HG03521 (cell line): ENCODE measurements at regions not wholly inside any gene's neighbourhood (a gene's known extent, or its start where the extent isn't known, plus 50 kb on each side); places are given as distances from the start of the nearest gene placed in this dataset.
"Not testable (repeated sequence)": the region's sequence is repeated elsewhere in the genome, so short reads cannot be mapped to it uniquely, and the experiment has no call there.

Source experiments
- ATAC-seq: cut with Tn5 transposase; IDR thresholded peaks from one replicate; pipeline ENCODE4 v1.9.1; 2021; ENCODE audit warnings: mild to moderate bottlenecking, moderate library complexity; ENCODE audit not compliant: unreplicated experiment

DNA sequence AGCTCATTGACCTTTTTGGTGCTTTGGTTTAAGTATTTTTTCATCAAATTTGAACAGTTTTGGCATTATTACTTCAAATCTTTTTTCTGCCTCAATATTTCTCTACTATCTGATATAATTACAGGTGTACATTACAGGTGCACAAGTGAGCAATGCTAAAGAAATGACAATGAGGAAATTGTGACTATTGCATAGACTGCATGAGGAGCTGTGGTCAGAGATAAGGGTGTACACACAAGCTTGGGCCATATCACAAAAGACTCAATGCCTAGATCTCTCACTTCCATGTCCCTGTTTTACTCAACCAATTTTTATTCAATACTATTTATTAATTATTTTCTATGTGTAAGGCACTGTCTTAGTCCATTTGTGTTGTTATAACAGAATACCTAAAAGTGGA lies 251.0 kb upstream of the UBASH3B start:
- ATAC-seq, result no peak

DNA sequence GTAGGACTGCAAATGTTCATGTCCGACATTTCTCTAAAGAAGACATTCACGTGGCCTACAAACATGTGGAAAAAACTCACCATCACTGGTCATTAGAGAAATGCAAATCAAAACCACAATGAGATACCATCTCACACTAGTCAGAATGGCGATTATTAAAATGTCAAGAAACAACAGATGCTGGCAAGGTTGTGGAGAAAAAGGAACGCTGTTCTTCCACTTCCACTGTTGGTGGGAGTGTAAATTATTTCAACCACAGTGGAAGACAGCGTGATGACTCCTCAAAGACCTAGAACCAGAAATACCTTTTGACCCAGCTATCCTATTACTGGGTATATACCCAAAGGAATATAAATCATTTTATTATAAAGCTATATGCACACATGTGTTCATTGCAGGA lies 253.9 kb upstream of the UBASH3B start:
- ATAC-seq, result not testable (repeated sequence)

DNA sequence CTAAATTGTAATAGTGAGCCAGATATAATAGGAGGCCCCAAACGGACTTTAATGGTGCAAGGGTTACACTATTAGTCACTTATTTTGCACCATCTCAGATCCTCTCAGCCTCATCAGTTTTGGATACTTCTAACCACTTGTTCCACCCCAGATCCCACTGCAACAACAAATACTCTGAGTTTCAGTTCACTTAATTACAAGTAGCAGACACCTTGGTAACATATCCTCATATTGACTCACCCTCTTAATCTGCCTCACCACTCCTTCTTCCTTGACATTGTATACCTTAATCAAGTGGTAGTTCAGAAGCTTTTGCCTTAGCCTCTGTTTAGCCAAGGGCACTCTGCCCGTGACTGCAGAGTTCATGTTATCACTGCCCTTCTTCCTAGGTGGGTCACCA lies 256.1 kb upstream of the UBASH3B start:
- peak; percentile 65 for ATAC-seq

DNA sequence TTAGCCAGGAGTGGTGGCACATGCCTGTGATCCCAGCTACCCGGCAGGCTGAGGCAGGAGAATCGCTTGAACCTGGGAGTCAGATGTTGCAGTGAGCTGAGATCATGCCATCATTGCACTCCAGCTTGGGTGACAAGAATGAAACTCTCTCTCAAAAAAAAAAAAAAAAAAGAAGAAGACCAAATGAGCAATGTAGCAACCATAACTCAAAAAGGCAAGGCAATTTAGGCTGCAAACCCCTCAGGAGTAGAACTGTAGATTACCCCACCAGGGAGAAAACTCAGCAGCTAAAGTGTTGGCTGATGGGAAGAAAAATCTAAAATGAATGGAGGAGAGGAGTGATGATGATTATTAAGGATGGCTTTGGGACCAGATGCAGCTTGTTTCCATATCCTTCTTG lies 256.7 kb upstream of the UBASH3B start:
- no peak for ATAC-seq

DNA sequence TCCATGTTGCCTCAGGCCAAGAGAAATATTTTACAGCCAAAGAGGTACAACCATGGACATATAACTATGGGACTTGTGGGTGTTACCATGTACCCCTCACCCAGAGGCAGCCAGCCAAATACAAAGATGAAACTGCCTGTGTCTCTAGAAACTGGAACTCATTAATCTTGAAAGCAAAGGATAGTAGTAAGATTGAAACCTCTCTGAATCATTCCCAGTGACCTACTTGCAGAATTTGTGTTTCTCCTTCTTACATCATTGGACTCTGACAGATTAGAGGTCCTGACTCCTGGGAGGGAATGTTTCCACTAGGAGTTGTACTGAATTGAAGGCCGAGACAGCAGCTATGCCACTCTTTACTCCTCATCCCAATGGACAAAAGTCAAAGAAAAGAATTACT lies 257.4 kb upstream of the UBASH3B start:
- peak; percentile 68 for ATAC-seq

DNA sequence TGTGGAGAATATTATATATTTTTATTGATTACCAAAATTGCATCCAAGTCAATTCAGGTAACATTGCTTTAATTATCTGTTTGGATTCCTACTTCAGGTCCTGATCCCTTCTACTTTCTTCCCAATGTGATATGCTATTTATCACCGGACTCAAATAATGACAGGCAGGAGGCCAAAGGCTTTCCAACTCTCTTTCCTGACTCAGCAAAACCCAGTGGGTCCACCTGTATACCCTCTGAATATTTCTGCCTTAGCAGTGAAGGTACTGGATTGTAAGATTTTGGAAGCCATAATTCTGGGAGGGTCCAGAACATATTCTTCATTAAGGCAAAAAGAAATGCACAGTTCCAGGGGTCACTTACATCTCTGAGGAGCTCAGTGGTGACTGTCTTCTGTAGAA lies 260.2 kb upstream of the UBASH3B start:
- ATAC-seq, result no peak

DNA sequence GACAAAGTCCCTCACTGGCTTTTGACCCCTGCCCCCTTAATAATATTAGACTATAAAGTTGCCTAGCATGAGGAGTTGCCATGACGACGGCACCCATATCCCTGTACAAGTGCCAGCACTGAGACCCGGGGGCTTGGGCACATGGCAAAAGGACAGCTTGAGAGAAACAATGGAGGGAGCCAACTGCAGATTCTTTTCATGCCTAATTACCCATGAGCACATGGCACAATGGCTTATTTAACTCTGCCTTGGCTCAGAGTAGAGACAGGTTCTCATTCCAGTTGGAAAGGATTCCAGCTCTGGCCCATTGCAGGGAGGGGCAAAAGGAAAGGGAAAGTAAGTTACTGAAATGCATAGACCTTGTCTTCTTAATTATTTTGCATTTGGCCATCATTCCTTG lies 261.2 kb upstream of the UBASH3B start:
- ATAC-seq, result no peak

DNA sequence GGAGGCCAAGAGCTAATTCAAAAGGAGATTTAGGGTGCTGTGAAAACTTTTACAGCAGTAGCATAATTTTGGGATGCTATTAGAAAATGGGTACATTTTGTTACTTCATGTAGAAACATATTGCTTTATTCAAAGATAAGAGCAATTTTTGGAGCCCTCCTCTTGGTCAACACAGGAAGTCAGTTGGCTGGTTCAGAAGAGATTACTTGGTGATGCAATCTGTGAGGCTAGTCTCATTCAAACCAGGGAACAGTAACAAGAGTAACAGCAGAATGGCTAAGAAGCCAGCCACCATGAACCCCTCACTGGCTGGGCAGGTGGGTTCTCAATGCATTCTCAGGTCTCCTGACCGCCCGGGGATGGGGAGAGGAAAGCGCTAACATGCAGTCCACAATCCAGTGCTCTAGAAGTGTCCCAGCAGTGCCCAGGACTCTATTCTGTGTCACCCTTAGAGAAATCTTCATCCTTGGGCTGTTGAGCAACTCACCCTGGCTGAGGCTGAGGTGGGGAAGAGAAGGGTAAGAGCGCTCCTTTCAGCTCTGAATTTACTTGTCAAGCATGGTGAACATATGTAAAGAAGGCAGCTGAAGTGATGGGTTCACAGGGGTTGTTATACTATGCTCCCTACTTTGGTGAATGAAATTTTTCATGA lies 262.2 kb upstream of the UBASH3B start:
- ATAC-seq, result no peak

DNA sequence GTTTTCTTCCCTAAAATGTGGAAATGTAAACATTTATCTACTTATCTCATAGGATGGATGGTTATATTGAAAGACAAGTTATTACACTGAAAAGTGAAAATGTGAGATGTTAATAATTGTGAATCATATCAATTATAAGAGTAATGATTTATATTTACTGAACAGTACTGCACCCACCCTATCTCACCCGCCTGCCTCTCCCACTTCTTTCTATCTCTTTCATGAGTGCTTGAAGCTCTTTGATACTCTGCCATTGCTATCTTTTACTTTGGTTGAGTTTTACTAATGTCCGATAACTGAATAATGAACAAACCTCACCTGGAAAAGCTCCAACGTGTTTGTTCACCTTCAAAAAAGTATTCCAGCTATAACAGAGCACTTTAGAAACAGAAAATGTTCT lies 263.0 kb upstream of the UBASH3B start:
- no peak for ATAC-seq

DNA sequence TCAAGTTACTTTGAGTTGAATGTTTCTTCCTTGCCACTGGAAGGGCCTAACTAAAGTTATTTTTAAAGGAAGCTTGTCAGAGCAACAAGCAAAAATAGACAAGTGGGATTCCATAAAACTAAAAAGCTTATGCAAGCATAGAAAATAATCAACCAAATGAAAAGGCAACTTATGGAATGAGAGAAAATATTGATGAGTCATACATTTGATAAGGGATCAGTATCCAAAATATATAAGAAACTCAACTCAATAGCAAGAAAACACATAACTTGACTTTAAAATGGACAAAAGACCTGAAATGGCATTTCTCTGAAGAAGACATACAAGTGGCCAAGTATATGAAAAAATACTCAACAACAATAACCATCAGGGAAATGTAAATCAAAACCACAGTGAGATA lies 264.5 kb upstream of the UBASH3B start:
- no peak for ATAC-seq

DNA sequence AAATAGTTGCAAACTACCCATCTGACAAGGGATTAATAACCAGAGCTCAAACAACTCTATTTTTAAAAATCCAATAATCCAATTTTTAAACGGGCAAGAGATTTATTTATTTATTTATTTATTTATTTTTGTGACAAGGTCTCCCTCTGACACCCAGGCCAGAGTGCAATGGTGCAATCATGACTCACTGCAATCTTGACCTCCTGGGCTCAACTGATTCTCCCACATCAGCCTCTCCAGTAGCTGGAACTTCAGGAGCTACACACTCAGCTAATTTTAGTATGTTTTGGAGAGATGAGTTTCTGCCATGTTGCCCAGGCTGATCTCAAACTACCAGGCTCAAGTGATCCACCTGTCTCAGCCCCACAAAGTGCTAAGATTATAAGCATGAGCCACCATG lies 267.2 kb upstream of the BLID start:
- ATAC-seq, result no peak

DNA sequence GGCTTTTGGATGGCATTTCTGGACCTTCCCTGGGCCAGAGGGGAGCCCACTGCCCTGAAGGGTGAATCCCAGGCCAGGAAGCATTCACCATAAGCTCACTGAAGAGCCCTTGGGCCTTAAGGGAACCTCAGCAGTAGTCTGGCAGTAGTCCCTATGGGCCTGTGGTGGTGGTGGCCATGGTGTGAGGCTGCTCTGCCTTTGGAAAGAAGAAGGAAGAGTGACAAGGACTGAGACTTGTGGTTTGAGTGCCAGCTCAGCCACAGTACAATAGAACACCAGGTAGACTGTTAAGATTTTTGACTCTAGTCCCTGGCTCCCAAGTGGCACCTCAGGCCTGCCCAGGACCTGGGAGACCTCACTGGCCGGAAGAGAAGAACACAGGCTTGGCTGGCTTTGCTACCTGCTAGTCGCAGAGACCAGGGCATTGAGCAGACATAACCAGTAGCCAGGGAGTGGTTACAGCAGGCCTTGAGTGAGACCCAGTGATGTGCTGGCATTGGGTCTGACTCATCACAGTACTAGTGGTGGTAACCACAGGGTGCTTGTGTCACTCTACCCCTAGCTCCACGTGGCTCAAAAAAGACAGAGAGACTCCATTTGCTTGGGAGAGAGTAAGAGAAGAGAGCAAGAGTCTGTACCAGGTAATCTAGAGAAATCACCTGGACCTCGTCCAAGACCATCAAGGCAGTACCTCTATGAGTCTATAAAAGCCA lies 259.8 kb upstream of the BLID start:
- ATAC-seq, result no peak

DNA sequence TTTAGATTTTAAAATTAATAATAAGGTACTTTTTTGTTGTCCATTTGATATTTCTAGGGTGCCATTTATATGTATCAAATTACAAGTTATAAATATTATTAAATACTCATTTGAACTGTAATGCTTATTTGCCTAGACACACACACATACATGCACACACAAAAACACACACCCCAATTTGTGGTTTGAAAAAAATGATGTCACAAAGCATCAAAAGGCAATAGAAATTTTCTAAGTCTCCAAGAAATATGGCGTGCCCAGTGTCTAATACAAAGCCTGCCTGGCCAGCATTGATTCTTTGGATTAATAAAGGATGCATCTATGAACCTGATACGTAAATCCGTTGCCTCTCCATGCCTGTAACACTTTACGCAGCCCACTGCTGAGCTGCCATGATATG lies 252.8 kb upstream of the BLID start:
- no peak for ATAC-seq

DNA sequence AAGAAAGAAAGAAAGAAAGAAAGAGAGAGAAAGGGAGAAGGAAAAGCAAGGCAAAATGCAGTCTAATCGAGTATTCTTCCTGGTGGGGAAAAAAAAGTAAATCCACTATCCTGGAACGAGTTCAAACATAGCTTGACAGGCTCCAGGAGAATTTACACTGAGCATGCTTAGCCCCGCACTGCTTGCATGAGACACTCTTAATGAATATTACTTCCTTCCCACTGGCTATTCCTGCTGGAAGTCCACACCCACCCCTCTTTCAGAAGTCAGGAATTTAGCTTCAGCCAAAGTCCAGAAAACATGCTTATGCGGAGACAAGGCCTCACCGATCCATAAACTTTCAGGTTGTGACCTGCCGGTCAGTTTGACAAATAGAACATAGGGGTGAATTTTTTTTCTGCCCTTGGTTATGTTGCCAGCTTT lies 251.8 kb upstream of the BLID start:
- no peak for ATAC-seq

DNA sequence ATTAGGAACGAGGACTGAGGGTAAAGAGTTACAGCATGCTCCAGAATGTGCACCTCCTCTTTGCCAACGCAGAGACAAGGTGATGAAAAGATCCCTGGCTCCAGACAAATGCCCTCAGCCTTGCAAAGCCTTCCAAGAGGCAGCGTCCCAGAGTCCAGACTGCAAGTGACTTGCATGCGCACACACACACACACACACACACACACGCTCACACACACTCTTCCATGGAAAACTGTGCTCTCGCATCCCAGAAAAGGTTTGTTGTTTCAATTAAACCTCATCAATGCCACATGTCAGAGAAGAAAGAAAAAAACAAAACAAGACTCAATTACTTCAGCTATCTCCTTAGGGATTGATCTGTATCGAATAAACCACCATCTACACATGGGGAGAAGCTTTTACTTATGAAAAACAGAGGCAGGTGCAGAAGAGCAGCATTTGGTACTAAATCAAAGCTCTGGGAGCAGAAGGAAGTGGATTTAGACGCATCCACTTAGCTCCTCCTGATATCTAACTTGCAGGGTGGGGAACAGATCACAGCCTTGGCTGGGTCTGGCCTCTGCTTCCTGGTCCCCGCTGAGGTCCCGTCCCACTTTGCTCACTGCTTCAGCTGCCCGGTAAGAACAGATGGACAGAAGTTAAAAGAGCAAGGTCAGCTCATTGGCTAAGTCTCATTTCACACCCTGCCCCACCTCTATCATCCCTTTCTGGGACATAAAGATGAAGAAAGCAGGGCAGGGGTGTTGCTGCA lies 249.8 kb upstream of the BLID start:
- no peak for ATAC-seq

DNA sequence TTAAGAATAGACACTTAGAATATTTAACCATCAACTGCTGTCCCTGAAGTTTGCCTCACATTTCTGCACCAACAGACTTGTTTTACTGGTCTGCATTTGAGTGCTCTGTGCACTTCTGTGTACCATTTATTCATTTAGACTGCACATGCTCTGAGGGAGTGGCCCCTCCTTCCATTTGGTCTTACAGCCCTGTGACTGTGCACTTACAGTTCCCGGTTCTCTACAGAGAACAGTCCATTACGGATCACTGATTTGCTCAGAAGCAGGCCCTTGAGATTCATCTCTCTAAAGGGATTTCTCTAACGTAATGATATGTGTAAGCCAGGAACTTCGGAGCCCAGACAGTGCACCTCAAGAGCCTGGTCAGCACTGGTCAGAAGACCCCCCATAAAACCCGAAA lies 247.3 kb upstream of the BLID start:
- no peak for ATAC-seq

DNA sequence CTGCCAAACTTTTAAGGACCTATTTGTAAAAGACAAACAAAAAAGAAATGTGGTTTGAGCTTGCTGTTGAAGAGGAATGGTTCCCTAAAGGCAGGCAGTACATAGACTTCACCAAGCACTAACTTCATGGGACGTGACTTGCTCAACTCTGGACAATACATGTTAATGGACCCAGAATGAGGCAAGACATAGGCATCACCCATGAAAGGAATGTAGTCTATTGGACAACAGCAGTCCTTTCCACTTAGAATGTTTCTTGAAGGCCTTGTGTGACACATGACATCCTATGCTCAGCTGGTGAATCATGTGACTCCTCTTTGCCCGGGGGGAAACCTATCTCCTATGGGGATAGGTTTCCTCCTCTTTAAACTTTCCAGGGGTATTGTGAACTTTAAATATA lies 246.4 kb upstream of the BLID start:
- no peak for ATAC-seq

DNA sequence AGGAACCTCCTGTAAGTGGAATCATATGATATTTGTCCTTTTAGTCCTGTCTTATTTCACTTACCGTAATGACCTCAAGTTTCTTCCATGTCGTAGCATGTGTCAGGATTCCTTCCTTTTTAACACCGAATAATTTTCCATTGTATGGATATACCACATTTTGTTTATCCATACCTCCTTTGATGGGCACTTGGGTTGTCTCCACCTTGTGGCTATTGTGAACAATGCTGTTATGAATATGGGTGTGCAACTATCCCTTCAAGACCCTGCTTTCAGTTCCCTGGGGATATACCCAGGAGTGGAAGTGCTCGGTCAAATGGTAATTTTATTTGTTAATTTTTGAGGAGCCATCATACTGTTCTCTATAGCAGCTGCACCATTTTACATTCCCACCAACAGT lies 244.9 kb upstream of the BLID start:
- no peak for ATAC-seq

DNA sequence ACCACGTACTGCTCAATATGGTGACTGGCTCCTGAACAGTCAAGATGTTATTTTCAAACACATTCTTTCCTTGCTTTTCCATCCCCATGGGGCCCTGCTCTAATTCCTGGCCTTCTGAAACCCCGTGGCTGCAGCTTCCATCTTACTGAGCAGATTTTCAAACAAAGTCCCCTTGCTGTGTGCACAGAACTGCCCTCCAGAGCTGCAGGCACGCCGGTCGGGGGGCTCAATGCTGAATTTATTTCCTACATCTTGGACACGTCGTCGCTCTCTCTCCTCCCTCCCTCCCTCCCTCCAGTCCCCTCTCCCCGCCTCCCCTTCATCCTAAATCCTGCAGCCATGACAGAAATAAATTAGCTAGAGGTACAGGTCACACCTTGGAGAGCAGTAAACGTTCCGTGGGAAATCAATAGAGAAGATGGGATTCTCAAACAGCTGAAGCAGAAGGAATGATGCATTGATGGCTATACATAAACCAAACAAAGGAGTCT lies 243.1 kb upstream of the BLID start:
- no peak for ATAC-seq

DNA sequence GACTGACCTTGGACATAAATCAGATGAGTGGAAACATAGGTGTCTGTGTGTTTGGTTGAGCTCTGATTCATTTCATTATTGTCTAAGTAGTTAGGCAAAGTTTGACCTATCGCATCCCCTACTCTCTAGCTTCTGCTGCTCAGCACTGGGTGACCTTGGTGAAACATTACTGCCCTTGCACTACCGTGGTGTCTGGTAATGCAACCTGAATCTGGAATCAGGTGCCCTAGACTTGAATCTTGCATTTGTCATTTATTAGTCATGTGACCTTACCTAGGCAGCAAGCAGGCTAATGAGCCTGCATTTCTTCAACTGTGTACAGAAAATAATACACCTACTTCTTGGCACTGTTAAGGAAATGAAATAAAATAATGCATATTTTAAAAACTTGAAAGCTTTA lies 242.3 kb upstream of the BLID start:
- no peak for ATAC-seq

DNA sequence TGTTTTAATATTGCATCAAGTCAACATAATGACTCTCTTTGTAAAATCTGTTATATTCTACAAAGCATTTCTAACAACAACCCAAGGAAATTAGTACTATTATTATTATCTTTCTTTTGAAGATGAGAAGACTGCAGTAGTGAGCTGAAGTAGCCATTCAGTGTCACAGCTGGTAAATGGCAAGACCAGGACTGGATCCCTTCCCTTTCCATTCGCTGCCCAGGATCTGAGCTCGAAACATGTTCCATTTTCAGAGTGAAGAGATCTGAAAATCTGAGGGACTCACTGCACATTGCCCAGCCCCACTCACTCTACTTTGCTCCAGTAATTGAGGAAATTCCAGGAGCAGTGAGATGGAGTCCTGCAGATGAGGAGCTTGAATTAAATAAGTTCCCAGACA lies 240.0 kb upstream of the BLID start:
- no peak for ATAC-seq
